ENCODE measurements at regions not wholly inside any gene's neighbourhood (a gene's known extent, or its start where the extent isn't known, plus 50 kb on each side); places are given as distances from the start of the nearest gene placed in this dataset.

DNA sequence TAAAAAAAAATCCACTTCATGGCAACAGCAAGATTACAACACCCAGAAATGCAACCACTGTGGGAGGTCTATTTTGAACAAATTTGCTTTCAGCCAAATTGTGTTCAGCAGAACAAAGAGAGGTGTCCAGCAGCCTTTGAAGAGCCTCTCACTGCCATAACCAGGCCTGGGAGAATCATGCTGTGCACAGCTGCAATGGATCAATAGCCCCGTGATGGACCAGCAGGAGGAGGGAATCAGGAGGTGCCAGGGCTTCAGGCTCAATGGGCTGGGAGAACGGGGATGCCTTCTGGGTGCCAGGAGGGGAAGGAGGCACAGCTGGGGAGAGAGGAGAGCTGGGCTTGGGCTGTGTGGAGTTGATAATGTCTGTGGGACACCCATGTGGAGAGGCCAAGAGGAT lies 366.2 kb upstream of the EEF2KMT start:
- Histone ChIP-seq H3K9me3 (ENCODE audit: control insufficient read depth in 2 of 2, low read length in 2 of 2) (peaks cover 0 to 4% of the 10 kb centered on the region in 2 experiments), H3K36me3 (ENCODE audit: control insufficient read depth, insufficient read depth, low read length) (no peaks in the 10 kb centered on the region), H3K27me3 (ENCODE audit: control insufficient read depth, insufficient read depth, low read length) (no peaks in the 10 kb centered on the region), H3K27ac (ENCODE audit: insufficient read depth, low read length, poor library complexity, severe bottlenecking) (no peak overlapping the region), H3K4me1 (ENCODE audit: control insufficient read depth, insufficient read depth, low read length, poor library complexity, severe bottlenecking) (no peaks in the 10 kb centered on the region), H3K4me3 (ENCODE audit: low read depth, low read length) (no peak overlapping the region)
- Mint-ChIP-seq H3K4me1 (no peaks in the 10 kb centered on the region), H3K4me3 (no peak overlapping the region), H3K27me3 (no peaks in the 10 kb centered on the region), H3K36me3 (no peaks in the 10 kb centered on the region), H3K27ac (no peak overlapping the region), H3K9me3 (no peaks in the 10 kb centered on the region)
- ATAC-seq (ENCODE audit: low read depth in 2 of 2) (no peak), DNase-seq (no peak)

GRCh38 chr16:5461574-5461973 lies 364.0 kb upstream of the EEF2KMT start:
- no peaks in the 10 kb centered on the region for H3K36me3 Mint-ChIP-seq
- no peaks in the 10 kb centered on the region for H3K4me1 ChIP-seq (ENCODE audit: control insufficient read depth, insufficient read depth, low read length, poor library complexity, severe bottlenecking)
- no peak overlapping the region for H3K4me3 Mint-ChIP-seq
- no peaks in the 10 kb centered on the region for H3K36me3 ChIP-seq (ENCODE audit: control insufficient read depth, insufficient read depth, low read length)
- no peak overlapping the region for H3K4me3 ChIP-seq (ENCODE audit: low read depth, low read length)
- no peak overlapping the region for H3K27ac ChIP-seq (ENCODE audit: insufficient read depth, low read length, poor library complexity, severe bottlenecking)
- no peaks in the 10 kb centered on the region for H3K27me3 ChIP-seq (ENCODE audit: control insufficient read depth, insufficient read depth, low read length)
- no peak overlapping the region for H3K27ac Mint-ChIP-seq
- DNase-seq (no peak), ATAC-seq (ENCODE audit: low read depth in 2 of 2) (no peak)
- H3K4me1 Mint-ChIP-seq: no peaks in the 10 kb centered on the region
- no peaks in the 10 kb centered on the region for H3K27me3 Mint-ChIP-seq
- H3K9me3 Mint-ChIP-seq: no peaks in the 10 kb centered on the region
- no peaks in the 10 kb centered on the region for H3K9me3 ChIP-seq (ENCODE audit: control insufficient read depth in 2 of 2, low read length in 2 of 2)

GRCh38 chr16:5461141-5461540 lies 363.5 kb upstream of the EEF2KMT start:
- H3K27me3 Mint-ChIP-seq: no peaks in the 10 kb centered on the region

DNA sequence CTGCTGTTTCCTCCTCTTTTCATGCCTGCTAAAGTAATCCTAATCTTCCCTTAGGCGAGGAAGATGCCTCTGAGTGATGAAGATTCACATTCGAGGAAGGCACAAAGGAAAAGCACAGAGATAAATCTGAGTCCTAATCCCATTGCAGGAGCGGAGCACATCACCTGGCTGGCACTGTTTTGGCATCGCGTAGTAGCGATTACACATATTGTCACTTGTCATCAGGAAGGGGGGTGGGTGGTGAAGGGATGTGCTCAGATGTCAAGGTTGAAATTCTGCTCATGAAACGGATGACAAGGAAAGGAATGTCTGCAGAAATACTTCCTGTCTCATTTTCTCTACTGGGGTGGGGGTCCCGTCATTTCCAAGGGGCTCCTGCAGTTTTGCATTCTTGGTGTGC lies 363.1 kb upstream of the EEF2KMT start:
- no peak overlapping the region for H3K4me3 Mint-ChIP-seq
- H3K4me3 ChIP-seq (ENCODE audit: low read depth, low read length): no peak overlapping the region
- no peak for DNase-seq
- H3K27ac ChIP-seq (ENCODE audit: insufficient read depth, low read length, poor library complexity, severe bottlenecking): no peak overlapping the region
- H3K36me3 ChIP-seq (ENCODE audit: control insufficient read depth, insufficient read depth, low read length): no peaks in the 10 kb centered on the region
- no peak for ATAC-seq (ENCODE audit: low read depth in 2 of 2)
- H3K36me3 Mint-ChIP-seq: no peaks in the 10 kb centered on the region
- no peaks in the 10 kb centered on the region for H3K27me3 Mint-ChIP-seq
- no peaks in the 10 kb centered on the region for H3K27me3 ChIP-seq (ENCODE audit: control insufficient read depth, insufficient read depth, low read length)
- no peaks in the 10 kb centered on the region for H3K4me1 Mint-ChIP-seq
- H3K27ac Mint-ChIP-seq: no peak overlapping the region
- H3K9me3 ChIP-seq (ENCODE audit: control insufficient read depth in 2 of 2, low read length in 2 of 2): no peaks in the 10 kb centered on the region
- no peaks in the 10 kb centered on the region for H3K4me1 ChIP-seq (ENCODE audit: control insufficient read depth, insufficient read depth, low read length, poor library complexity, severe bottlenecking)
- H3K9me3 Mint-ChIP-seq: no peaks in the 10 kb centered on the region

More at GRCh38 chr16:5461141-5461540, 363.5 kb upstream of the EEF2KMT start:
- Mint-ChIP-seq H3K27ac (no peak overlapping the region), H3K4me3 (no peak overlapping the region), H3K9me3 (no peaks in the 10 kb centered on the region), H3K4me1 (no peaks in the 10 kb centered on the region), H3K36me3 (no peaks in the 10 kb centered on the region)
- Histone ChIP-seq H3K4me3 (ENCODE audit: low read depth, low read length) (no peak overlapping the region), H3K36me3 (ENCODE audit: control insufficient read depth, insufficient read depth, low read length) (no peaks in the 10 kb centered on the region), H3K9me3 (ENCODE audit: control insufficient read depth in 2 of 2, low read length in 2 of 2) (no peaks in the 10 kb centered on the region), H3K27me3 (ENCODE audit: control insufficient read depth, insufficient read depth, low read length) (no peaks in the 10 kb centered on the region), H3K4me1 (ENCODE audit: control insufficient read depth, insufficient read depth, low read length, poor library complexity, severe bottlenecking) (no peaks in the 10 kb centered on the region), H3K27ac (ENCODE audit: insufficient read depth, low read length, poor library complexity, severe bottlenecking) (no peak overlapping the region)
- ATAC-seq (ENCODE audit: low read depth in 2 of 2) (no peak), DNase-seq (no peak)

GRCh38 chr16:5459863-5460262 lies 362.3 kb upstream of the EEF2KMT start:
- H3K27ac ChIP-seq (ENCODE audit: insufficient read depth, low read length, poor library complexity, severe bottlenecking): no peak overlapping the region
- no peak for DNase-seq
- no peak overlapping the region for H3K4me3 ChIP-seq (ENCODE audit: low read depth, low read length)
- H3K9me3 ChIP-seq (ENCODE audit: control insufficient read depth in 2 of 2, low read length in 2 of 2): no peaks in the 10 kb centered on the region
- H3K27me3 ChIP-seq (ENCODE audit: control insufficient read depth, insufficient read depth, low read length): no peaks in the 10 kb centered on the region
- Mint-ChIP-seq H3K27ac (no peak overlapping the region), H3K4me3 (no peak overlapping the region), H3K4me1 (no peaks in the 10 kb centered on the region), H3K27me3 (no peaks in the 10 kb centered on the region), H3K36me3 (no peaks in the 10 kb centered on the region), H3K9me3 (no peaks in the 10 kb centered on the region)
- no peaks in the 10 kb centered on the region for H3K36me3 ChIP-seq (ENCODE audit: control insufficient read depth, insufficient read depth, low read length)
- no peaks in the 10 kb centered on the region for H3K4me1 ChIP-seq (ENCODE audit: control insufficient read depth, insufficient read depth, low read length, poor library complexity, severe bottlenecking)
- no peak for ATAC-seq (ENCODE audit: low read depth in 2 of 2)

DNA sequence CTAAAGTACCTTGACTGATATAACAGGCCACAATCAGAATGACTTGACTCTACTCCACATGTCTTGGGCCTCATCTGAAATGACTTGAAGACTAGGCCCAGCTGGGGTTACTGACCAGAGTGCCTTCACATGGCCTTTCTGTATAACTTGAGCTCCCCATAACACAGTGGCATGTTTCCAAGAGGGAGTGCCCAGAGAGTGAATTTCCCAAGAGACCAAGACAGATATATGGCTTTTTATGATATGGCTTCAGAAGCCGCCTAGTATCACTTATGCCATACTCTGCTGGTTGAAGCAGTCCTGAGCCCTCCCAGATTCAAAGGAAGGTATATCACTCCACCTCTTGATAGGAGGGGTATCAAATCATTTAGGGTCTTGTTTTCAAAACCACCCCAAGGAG lies 357.5 kb upstream of the EEF2KMT start:
- H3K9me3 Mint-ChIP-seq: peaks cover 0 to 2% (median 0%) of the 10 kb centered on the region in 7 donors
- ATAC-seq (ENCODE audit: low read depth in 2 of 2): no peak
- no peak overlapping the region for H3K27ac Mint-ChIP-seq

DNA sequence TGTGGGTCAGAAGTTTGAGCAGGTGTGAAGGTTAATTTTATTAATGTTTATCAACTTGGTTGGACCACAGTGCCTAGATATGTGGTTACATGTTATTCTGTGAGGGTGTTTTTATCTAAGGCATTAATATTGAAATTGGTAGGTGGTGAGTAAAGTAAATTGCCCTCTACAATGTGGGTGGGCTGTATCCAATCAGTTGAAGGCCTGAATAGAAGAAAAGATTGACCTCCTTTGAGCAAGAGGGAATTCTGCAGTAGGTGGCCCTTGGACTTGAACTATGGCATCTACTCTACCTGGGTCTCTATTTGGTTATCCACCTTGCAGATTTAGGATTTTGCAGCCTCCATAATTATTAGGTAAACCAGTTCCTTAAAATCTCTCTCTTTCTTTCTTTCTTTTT lies 356.8 kb upstream of the EEF2KMT start:
- no peaks in the 10 kb centered on the region for H3K27me3 Mint-ChIP-seq
- no peak overlapping the region for H3K4me3 Mint-ChIP-seq
- no peak overlapping the region for H3K27ac Mint-ChIP-seq
- ATAC-seq (ENCODE audit: low read depth in 2 of 2) (no peak), DNase-seq (no peak)
- Histone ChIP-seq H3K27me3 (ENCODE audit: control insufficient read depth, insufficient read depth, low read length) (no peaks in the 10 kb centered on the region), H3K9me3 (ENCODE audit: control insufficient read depth in 2 of 2, low read length in 2 of 2) (no peaks in the 10 kb centered on the region), H3K36me3 (ENCODE audit: control insufficient read depth, insufficient read depth, low read length) (no peaks in the 10 kb centered on the region), H3K4me1 (ENCODE audit: control insufficient read depth, insufficient read depth, low read length, poor library complexity, severe bottlenecking) (no peaks in the 10 kb centered on the region), H3K4me3 (ENCODE audit: low read depth, low read length) (no peak overlapping the region), H3K27ac (ENCODE audit: insufficient read depth, low read length, poor library complexity, severe bottlenecking) (no peak overlapping the region)
- H3K9me3 Mint-ChIP-seq: peaks cover 0 to 2% (median 0%) of the 10 kb centered on the region in 7 donors
- H3K36me3 Mint-ChIP-seq: no peaks in the 10 kb centered on the region
- no peaks in the 10 kb centered on the region for H3K4me1 Mint-ChIP-seq

More for the DNA sequence above, 357.5 kb upstream of the EEF2KMT start:
- no peaks in the 10 kb centered on the region for H3K27me3 ChIP-seq (ENCODE audit: control insufficient read depth, insufficient read depth, low read length)
- no peaks in the 10 kb centered on the region for H3K4me1 Mint-ChIP-seq
- H3K9me3 ChIP-seq (ENCODE audit: control insufficient read depth in 2 of 2, low read length in 2 of 2): no peaks in the 10 kb centered on the region
- H3K4me3 ChIP-seq (ENCODE audit: low read depth, low read length): no peak overlapping the region
- H3K27ac ChIP-seq (ENCODE audit: insufficient read depth, low read length, poor library complexity, severe bottlenecking): no peak overlapping the region
- no peak for DNase-seq
- no peaks in the 10 kb centered on the region for H3K36me3 Mint-ChIP-seq
- no peaks in the 10 kb centered on the region for H3K36me3 ChIP-seq (ENCODE audit: control insufficient read depth, insufficient read depth, low read length)
- no peaks in the 10 kb centered on the region for H3K4me1 ChIP-seq (ENCODE audit: control insufficient read depth, insufficient read depth, low read length, poor library complexity, severe bottlenecking)
- H3K4me3 Mint-ChIP-seq: no peak overlapping the region
- H3K27me3 Mint-ChIP-seq: no peaks in the 10 kb centered on the region

DNA sequence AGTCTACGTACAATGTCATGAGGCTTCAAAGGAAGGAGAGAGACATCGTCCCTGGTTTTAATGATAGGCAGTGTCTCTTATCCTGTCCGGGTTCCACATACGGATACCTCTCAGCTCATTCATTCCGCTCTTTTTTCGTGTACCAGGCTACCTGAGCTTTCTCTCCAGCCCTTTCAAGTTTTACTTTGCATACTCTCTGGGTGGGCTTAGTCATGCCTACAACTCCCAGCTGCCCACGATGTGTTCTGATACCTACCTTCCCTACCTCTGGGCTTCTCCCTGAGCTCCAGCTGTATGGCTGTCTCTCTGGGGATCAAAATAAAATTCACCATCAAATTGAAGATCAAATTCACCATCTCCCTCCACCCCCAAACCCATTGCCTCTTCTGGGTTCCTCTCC lies 354.0 kb upstream of the EEF2KMT start:
- ATAC-seq (ENCODE audit: low read depth in 2 of 2): no peak
- H3K27me3 Mint-ChIP-seq: no peaks in the 10 kb centered on the region
- no peaks in the 10 kb centered on the region for H3K4me1 ChIP-seq (ENCODE audit: control insufficient read depth, insufficient read depth, low read length, poor library complexity, severe bottlenecking)
- no peaks in the 10 kb centered on the region for H3K36me3 ChIP-seq (ENCODE audit: control insufficient read depth, insufficient read depth, low read length)
- no peak overlapping the region for H3K27ac ChIP-seq (ENCODE audit: insufficient read depth, low read length, poor library complexity, severe bottlenecking)
- H3K4me1 Mint-ChIP-seq: no peaks in the 10 kb centered on the region
- no peaks in the 10 kb centered on the region for H3K9me3 ChIP-seq (ENCODE audit: control insufficient read depth in 2 of 2, low read length in 2 of 2)
- H3K36me3 Mint-ChIP-seq: no peaks in the 10 kb centered on the region
- no peak overlapping the region for H3K4me3 ChIP-seq (ENCODE audit: low read depth, low read length)
- no peak for DNase-seq
- no peak overlapping the region for H3K27ac Mint-ChIP-seq
- H3K4me3 Mint-ChIP-seq: no peak overlapping the region
- H3K27me3 ChIP-seq (ENCODE audit: control insufficient read depth, insufficient read depth, low read length): no peaks in the 10 kb centered on the region
- H3K9me3 Mint-ChIP-seq: peaks cover 0 to 2% (median 0%) of the 10 kb centered on the region in 7 donors
